GM12878 (cell line): ENCODE measurements at regions not wholly inside any gene's neighbourhood (a gene's known extent, or its start where the extent isn't known, plus 50 kb on each side); places are given as distances from the start of the nearest gene placed in this dataset.

Experiments used
- CHD1 ChIP-seq: IDR thresholded peaks from 2 replicates; pipeline ENCODE4 v1.6.1; 2012; ENCODE audit warnings: low read depth, low read length, improper control_type of control experiment
- EZH2 ChIP-seq: IDR thresholded peaks from 2 replicates; pipeline ENCODE4 v1.6.1; 2012; ENCODE audit warnings: low read depth, mild to moderate bottlenecking, control low read depth, inconsistent platforms, low read length, borderline replicate concordance; ENCODE audit not compliant: control insufficient read depth
- RAD21 ChIP-seq: IDR thresholded peaks from 2 replicates; pipeline ENCODE4 v1.6.1; 2011; ENCODE audit warnings: mild to moderate bottlenecking, low read depth, low read length, moderate library complexity; ENCODE audit not compliant: insufficient read depth
- ZNF274 ChIP-seq: IDR thresholded peaks from one replicate; pipeline ENCODE4 v1.8.0; 2011; ENCODE audit not compliant: insufficient read length, insufficient read depth
- TF ChIP-seq, protein P1 (sequence below), 3 experiments: IDR thresholded peaks in 2 of 3; conservative IDR thresholded peaks in 1 of 3; 2 replicates each; pipeline ENCODE4 v1.5.1; 2011; ENCODE audit warnings: low read depth in 3 of 3, low read length in 3 of 3, mild to moderate bottlenecking in 3 of 3, control low read depth in 2 of 3, moderate library complexity in 2 of 3, inconsistent platforms in 1 of 3, mixed read lengths in 1 of 3; ENCODE audit not compliant: control insufficient read depth in 2 of 3, insufficient read depth in 1 of 3; ENCODE audit errors: extremely low read depth in 1 of 3
- TF ChIP-seq, protein P2 (sequence below): fragments of 450-650 bp; IDR thresholded peaks from 2 replicates; pipeline ENCODE4 v1.6.1; 2017; ENCODE audit warnings: mild to moderate bottlenecking, moderate library complexity

DNA sequence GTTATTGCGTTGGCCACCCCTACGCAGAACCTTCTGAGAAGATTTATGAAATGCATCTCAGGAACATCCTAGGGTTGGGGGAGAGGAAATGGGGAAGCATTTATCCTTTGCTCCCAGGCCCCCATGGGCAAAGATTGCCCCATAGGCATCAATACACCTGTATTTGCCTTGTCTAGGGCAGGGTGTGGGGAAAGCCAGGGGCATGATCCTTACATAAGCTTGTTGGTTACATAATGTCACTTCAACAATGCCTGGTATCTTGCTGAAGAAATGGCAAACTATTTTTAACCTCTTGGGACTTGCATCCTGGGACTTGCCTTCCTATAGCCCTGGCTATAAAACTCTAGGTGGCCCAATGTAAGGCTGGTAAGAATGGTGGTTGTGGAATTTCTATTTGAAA, 53.9 kb upstream of the SPRED2 start:
- TF ChIP-seq EZH2, result no peak
- TF ChIP-seq, protein P1, sequence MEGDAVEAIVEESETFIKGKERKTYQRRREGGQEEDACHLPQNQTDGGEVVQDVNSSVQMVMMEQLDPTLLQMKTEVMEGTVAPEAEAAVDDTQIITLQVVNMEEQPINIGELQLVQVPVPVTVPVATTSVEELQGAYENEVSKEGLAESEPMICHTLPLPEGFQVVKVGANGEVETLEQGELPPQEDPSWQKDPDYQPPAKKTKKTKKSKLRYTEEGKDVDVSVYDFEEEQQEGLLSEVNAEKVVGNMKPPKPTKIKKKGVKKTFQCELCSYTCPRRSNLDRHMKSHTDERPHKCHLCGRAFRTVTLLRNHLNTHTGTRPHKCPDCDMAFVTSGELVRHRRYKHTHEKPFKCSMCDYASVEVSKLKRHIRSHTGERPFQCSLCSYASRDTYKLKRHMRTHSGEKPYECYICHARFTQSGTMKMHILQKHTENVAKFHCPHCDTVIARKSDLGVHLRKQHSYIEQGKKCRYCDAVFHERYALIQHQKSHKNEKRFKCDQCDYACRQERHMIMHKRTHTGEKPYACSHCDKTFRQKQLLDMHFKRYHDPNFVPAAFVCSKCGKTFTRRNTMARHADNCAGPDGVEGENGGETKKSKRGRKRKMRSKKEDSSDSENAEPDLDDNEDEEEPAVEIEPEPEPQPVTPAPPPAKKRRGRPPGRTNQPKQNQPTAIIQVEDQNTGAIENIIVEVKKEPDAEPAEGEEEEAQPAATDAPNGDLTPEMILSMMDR (IDR thresholded peaks at IDR 0.05 in 2 of 3, conservative IDR thresholded peaks at IDR 0.05 in 1 of 3; ENCODE audit: control insufficient read depth in 2 of 3, extremely low read depth in 1 of 3, insufficient read depth in 1 of 3, low read depth in 3 of 3, low read length in 3 of 3), result no peak
- no peak for TF ChIP-seq CHD1
- TF ChIP-seq, protein P2, sequence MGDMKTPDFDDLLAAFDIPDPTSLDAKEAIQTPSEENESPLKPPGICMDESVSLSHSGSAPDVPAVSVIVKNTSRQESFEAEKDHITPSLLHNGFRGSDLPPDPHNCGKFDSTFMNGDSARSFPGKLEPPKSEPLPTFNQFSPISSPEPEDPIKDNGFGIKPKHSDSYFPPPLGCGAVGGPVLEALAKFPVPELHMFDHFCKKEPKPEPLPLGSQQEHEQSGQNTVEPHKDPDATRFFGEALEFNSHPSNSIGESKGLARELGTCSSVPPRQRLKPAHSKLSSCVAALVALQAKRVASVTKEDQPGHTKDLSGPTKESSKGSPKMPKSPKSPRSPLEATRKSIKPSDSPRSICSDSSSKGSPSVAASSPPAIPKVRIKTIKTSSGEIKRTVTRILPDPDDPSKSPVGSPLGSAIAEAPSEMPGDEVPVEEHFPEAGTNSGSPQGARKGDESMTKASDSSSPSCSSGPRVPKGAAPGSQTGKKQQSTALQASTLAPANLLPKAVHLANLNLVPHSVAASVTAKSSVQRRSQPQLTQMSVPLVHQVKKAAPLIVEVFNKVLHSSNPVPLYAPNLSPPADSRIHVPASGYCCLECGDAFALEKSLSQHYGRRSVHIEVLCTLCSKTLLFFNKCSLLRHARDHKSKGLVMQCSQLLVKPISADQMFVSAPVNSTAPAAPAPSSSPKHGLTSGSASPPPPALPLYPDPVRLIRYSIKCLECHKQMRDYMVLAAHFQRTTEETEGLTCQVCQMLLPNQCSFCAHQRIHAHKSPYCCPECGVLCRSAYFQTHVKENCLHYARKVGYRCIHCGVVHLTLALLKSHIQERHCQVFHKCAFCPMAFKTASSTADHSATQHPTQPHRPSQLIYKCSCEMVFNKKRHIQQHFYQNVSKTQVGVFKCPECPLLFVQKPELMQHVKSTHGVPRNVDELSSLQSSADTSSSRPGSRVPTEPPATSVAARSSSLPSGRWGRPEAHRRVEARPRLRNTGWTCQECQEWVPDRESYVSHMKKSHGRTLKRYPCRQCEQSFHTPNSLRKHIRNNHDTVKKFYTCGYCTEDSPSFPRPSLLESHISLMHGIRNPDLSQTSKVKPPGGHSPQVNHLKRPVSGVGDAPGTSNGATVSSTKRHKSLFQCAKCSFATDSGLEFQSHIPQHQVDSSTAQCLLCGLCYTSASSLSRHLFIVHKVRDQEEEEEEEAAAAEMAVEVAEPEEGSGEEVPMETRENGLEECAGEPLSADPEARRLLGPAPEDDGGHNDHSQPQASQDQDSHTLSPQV, result no peak
- no peak for TF ChIP-seq RAD21
- no peak for TF ChIP-seq ZNF274
